SK-N-SH (cell line): ENCODE measurements at regions not wholly inside any gene's neighbourhood (a gene's known extent, or its start where the extent isn't known, plus 50 kb on each side); places are given as distances from the start of the nearest gene placed in this dataset.
"Not testable (repeated sequence)": the region's sequence is repeated elsewhere in the genome, so short reads cannot be mapped to it uniquely, and the experiment has no call there.

Experiments used
- CTCF ChIA-PET: fragments of 300-600, 350-600 bp; formaldehyde crosslinking; extraction: SDS; loops from one replicate; lab custom pipeline; 2021; lab: Yijun Ruan, JAX
- POLR2A ChIA-PET: fragments of 350-600 bp; sonication (Branson Sonifier 250); formaldehyde crosslinking; extraction: SDS; loops from one replicate; lab custom pipeline; 2020; ENCODE audit warnings: antibody characterized with exemption, inconsistent platforms; lab: Yijun Ruan, JAX
- DNase-seq: peaks from one replicate; pipeline ENCODE4 v3.0.0; 2012
- H2AFZ ChIP-seq: fragments of 200-600 bp; sonication (generic); 2 replicates; pipeline ENCODE4 v1.8.1; 2016; ENCODE audit warnings: antibody characterized with exemption, mild to moderate bottlenecking, low read depth
- H3F3A ChIP-seq: fragments of 200-600 bp; sonication (generic); replicated peaks from 2 replicates; pipeline ENCODE3; 2016; ENCODE audit warnings: antibody characterized with exemption, mild to moderate bottlenecking; ENCODE audit not compliant: insufficient read depth
- H3K27ac ChIP-seq, 2 experiments: fragments of 200-500 bp in 1 of 2; fragments of 200-600 bp in 1 of 2; sonication (Bioruptor generic) in 1 of 2; sonication (generic), shearing (Covaris generic) in 1 of 2; 2 replicates each; pipeline versions ENCODE4 v1.5.1 to v1.6.1; 2014 to 2016; ENCODE audit warnings: low read depth in 2 of 2, inconsistent platforms in 1 of 2, low read length in 1 of 2, mild to moderate bottlenecking in 1 of 2, mixed read lengths in 1 of 2
- H3K27me3 ChIP-seq: fragments of 200-600 bp; sonication (generic), shearing (Covaris generic); 2 replicates; pipeline ENCODE4 v1.6.1; 2016; ENCODE audit warnings: mixed run types; ENCODE audit not compliant: insufficient read depth
- H3K36me3 ChIP-seq, 2 experiments: fragments of 200-500 bp in 1 of 2; fragments of 200-600 bp in 1 of 2; sonication (Bioruptor generic) in 1 of 2; sonication (generic) in 1 of 2; replicated peaks in 1 of 2; 2 replicates each; pipeline versions ENCODE3 to v1.5.1; 2014 to 2016; ENCODE audit warnings: low read length in 1 of 2, mild to moderate bottlenecking in 1 of 2; ENCODE audit not compliant: insufficient read depth in 2 of 2, control insufficient read depth in 1 of 2
- H3K4me1 ChIP-seq, 2 experiments: fragments of 200-500 bp in 1 of 2; fragments of 200-600 bp in 1 of 2; sonication (Bioruptor generic) in 1 of 2; sonication (generic), shearing (Covaris generic) in 1 of 2; 2 replicates each; pipeline versions ENCODE4 v1.5.1 to v1.6.1; 2014 to 2016; ENCODE audit warnings: low read depth in 1 of 2, low read length in 1 of 2, mixed run types in 1 of 2; ENCODE audit not compliant: insufficient read depth in 2 of 2, control insufficient read depth in 1 of 2
- H3K4me2 ChIP-seq: fragments of 200-600 bp; sonication (generic), shearing (Covaris generic); 2 replicates; pipeline ENCODE4 v1.6.1; 2017; ENCODE audit warnings: mixed run types
- H3K4me3 ChIP-seq, 2 experiments: fragments of 200-500 bp in 1 of 2; fragments of 200-600 bp in 1 of 2; sonication (Bioruptor generic) in 1 of 2; sonication (generic), shearing (Covaris generic) in 1 of 2; 2 replicates each; pipeline versions ENCODE4 v1.5.1 to v1.8.1; 2014 to 2016; ENCODE audit warnings: low read depth in 2 of 2, inconsistent platforms in 1 of 2, low read length in 1 of 2, mild to moderate bottlenecking in 1 of 2, mixed read lengths in 1 of 2, moderate library complexity in 1 of 2
- H3K79me2 ChIP-seq: fragments of 200-600 bp; sonication (generic); 2 replicates; pipeline ENCODE4 v1.8.1; 2017; ENCODE audit warnings: mild to moderate bottlenecking; ENCODE audit not compliant: insufficient read depth
- H3K9ac ChIP-seq: fragments of 200-600 bp; sonication (generic); 2 replicates; pipeline ENCODE4 v1.6.1; 2017; ENCODE audit warnings: mixed run types
- H3K9me2 ChIP-seq: fragments of 200-600 bp; sonication (generic); 2 replicates; pipeline ENCODE4 v1.6.1; 2017; ENCODE audit warnings: mixed run types
- H3K9me3 ChIP-seq: fragments of 200-600 bp; sonication (generic); 2 replicates; pipeline ENCODE4 v1.6.1; 2017; ENCODE audit warnings: mixed run types, mild to moderate bottlenecking, moderate library complexity
- H4K20me1 ChIP-seq: fragments of 200-600 bp; sonication (generic); 2 replicates; pipeline ENCODE4 v1.6.1; 2017; ENCODE audit warnings: mild to moderate bottlenecking, mixed run types; ENCODE audit not compliant: insufficient read depth
- CHD2 ChIP-seq: fragments of 150-350 bp; IDR thresholded peaks from 2 replicates; pipeline ENCODE4 v1.6.1; 2018; ENCODE audit warnings: low read length; ENCODE audit not compliant: partially characterized antibody
- ELF1 ChIP-seq: IDR thresholded peaks from 2 replicates; pipeline ENCODE4 v1.4.0; 2012
- EP300 ChIP-seq, 2 experiments: IDR thresholded peaks; 2 replicates each; pipeline versions ENCODE4 v1.4.0 to v1.6.1; 2012; ENCODE audit warnings: borderline replicate concordance in 1 of 2, low read depth in 1 of 2, low read length in 1 of 2
- GATA2 ChIP-seq: sonication (generic); formaldehyde crosslinking; IDR thresholded peaks from 2 replicates; pipeline ENCODE4 v1.5.0; 2020; ENCODE audit warnings: mild to moderate bottlenecking, missing genetic modification reagents
- MAX ChIP-seq: IDR thresholded peaks from 2 replicates; pipeline ENCODE4 v1.4.0; 2012; ENCODE audit warnings: low read depth
- NFIC ChIP-seq: IDR thresholded peaks from 2 replicates; pipeline ENCODE4 v1.4.0; 2012; ENCODE audit warnings: borderline replicate concordance
- REST ChIP-seq: IDR thresholded peaks from 2 replicates; pipeline ENCODE4 v1.6.1; 2012; ENCODE audit warnings: mild to moderate bottlenecking, low read depth, low read length, moderate library complexity
- TAF1 ChIP-seq: IDR thresholded peaks from 2 replicates; pipeline ENCODE4 v1.6.1; 2012; ENCODE audit warnings: low read depth, mild to moderate bottlenecking, low read length, moderate library complexity, borderline replicate concordance
- USF2 ChIP-seq: fragments of 150-350 bp; IDR thresholded peaks from 2 replicates; pipeline ENCODE4 v1.6.1; 2017; ENCODE audit warnings: antibody characterized with exemption, low read length, low read depth, borderline replicate concordance
- whole genome bisulfite sequencing: methylation state at CpG from one replicate; pipeline ENCODE4 v1.1.6; 2017; ENCODE audit warnings: low lambda C conversion rate; 5-methylcytosine and 5-hydroxymethylcytosine counted together

GRCh38 chr5:82421119-82421518 lies 143.0 kb upstream of the RPS23 start (continued):
- no peak for TF ChIP-seq REST
- TF ChIP-seq NFIC, result peak; percentile 90
- TF ChIP-seq ELF1, result no peak
- TF ChIP-seq MAX, result no peak
- no peak for TF ChIP-seq USF2
- TF ChIP-seq, all 33 proteins: peak for 9

- H3K4me3 ChIP-seq, H3K9me2 ChIP-seq, H3K27me3 ChIP-seq, H3K79me2 ChIP-seq, H3K4me2 ChIP-seq, H3K9ac ChIP-seq, H3K9me3 ChIP-seq, H3K36me3 ChIP-seq, POLR2A ChIA-PET, DNase-seq, H2AFZ ChIP-seq, H4K20me1 ChIP-seq: not testable (repeated sequence)
- 88% methylated on average over 4 of the region's 4 CpGs for WGBS
- CTCF ChIA-PET, result interaction anchor here (1.3 kb wide), 1 partner anchor 33 kb away, joined by 4 read pairs; no protein-coding TSS in a partner anchor
- H3K27ac ChIP-seq, result peak overlapping the region; percentile 80 to 85; a peak in 2 of 4 replicates
- H3F3A ChIP-seq, result peaks cover 19% of the 10 kb centered on the region
- peaks cover 11 to 19% of the 10 kb centered on the region in 2 experiments for H3K4me1 ChIP-seq
These were observed 142.4 kb upstream of the RPS23 start for GRCh38 chr5:82420524-82420923.

- no peak overlapping the region for H3K4me2 ChIP-seq
- TF ChIP-seq TAF1 (no peak), GATA2 (peak; percentile 74), EP300 (IDR thresholded peaks at IDR 0.05; ENCODE audit: borderline replicate concordance in 1 of 2, low read depth in 1 of 2, low read length in 1 of 2) (peak in 1 of 2 experiments; percentile 60; a peak in 1 of 4 replicates), USF2 (no peak), CHD2 (no peak)
- H3K4me3 ChIP-seq, result no peak overlapping the region
- ChIA-PET POLR2A (no interaction called here), CTCF (interaction anchor here (1.3 kb wide), 1 partner anchor 33 kb away, joined by 4 read pairs; no protein-coding TSS in a partner anchor)
- no peak overlapping the region for H2AFZ ChIP-seq
- no peaks in the 10 kb centered on the region for H3K36me3 ChIP-seq
- H3K27ac ChIP-seq, result peak overlapping the region; percentile 80 to 85
- H3K79me2 ChIP-seq, result no peaks in the 10 kb centered on the region
- H4K20me1 ChIP-seq, result no peaks in the 10 kb centered on the region
- 69% methylated on average over 6 of the region's 6 CpGs for WGBS
- no peak overlapping the region for H3K9ac ChIP-seq
- H3K4me1 ChIP-seq, result peaks cover 11 to 19% of the 10 kb centered on the region in 2 experiments
- no peaks in the 10 kb centered on the region for H3K9me2 ChIP-seq
- peaks cover 19% of the 10 kb centered on the region for H3F3A ChIP-seq
- H3K27me3 ChIP-seq, result no peaks in the 10 kb centered on the region
- DNase-seq, result peak; percentile 32
- no peaks in the 10 kb centered on the region for H3K9me3 ChIP-seq
These were observed 141.6 kb upstream of the RPS23 start for GRCh38 chr5:82419559-82420332.
